ENCODE measurements at regions not wholly inside any gene's neighbourhood (a gene's known extent, or its start where the extent isn't known, plus 50 kb on each side); places are given as distances from the start of the nearest gene placed in this dataset.

- TF ChIP-seq CTCF (IDR thresholded peaks at IDR 0.05) (no peak), FOXK1 (CRISPR knock-in tag; IDR thresholded peaks at IDR 0.05) (no peak), CREM (CRISPR knock-in tag; IDR thresholded peaks at IDR 0.05) (no peak), SMAD3 (CRISPR knock-in tag; IDR thresholded peaks at IDR 0.05; ENCODE audit: borderline replicate concordance) (no peak), GRHL2 (CRISPR knock-in tag; IDR thresholded peaks at IDR 0.05; ENCODE audit: insufficient replicate concordance, severe bottlenecking) (no peak), MAX (CRISPR knock-in tag; IDR thresholded peaks at IDR 0.05) (no peak), ELF4 (CRISPR knock-in tag; IDR thresholded peaks at IDR 0.05; ENCODE audit: low read depth) (no peak), ATF3 (CRISPR knock-in tag; conservative IDR thresholded peaks at IDR 0.05) (no peak), MYBL2 (CRISPR knock-in tag; IDR thresholded peaks at IDR 0.05) (no peak), KAT7 (CRISPR knock-in tag; IDR thresholded peaks at IDR 0.05; ENCODE audit: borderline replicate concordance) (no peak), TEAD4 (CRISPR knock-in tag; IDR thresholded peaks at IDR 0.05) (no peak)
These were observed 462.5 kb upstream of the IGFBP3 start for GRCh38 chr7:46383605-46384004.
